ENCODE measurements at regions not wholly inside any gene's neighbourhood (a gene's known extent, or its start where the extent isn't known, plus 50 kb on each side); places are given as distances from the start of the nearest gene placed in this dataset.

DNA sequence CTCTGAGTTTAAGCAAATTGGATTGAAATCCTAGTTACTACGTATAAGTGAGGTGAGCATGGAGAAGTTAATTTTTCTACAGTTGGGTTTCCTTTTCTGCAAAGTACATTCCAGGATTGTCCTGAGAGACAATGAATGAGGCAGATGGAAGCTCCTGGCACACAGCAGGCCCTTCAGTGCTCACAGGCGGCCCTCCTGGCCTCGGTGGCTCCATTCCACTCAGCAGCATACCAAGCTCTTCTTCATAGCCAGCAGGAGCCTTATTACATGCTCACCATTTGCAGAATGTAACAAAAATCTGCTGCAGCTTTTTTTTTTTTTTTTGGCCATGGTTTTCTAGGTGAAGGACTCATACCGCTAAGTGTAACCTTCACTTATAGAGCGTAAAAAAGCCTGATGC lies 113.2 kb upstream of the FAM9B start:
- TF ChIP-seq CTCF (IDR thresholded peaks at IDR 0.05; ENCODE audit: low read depth, low read length) (no peak), EZH2phosphoT487 (IDR thresholded peaks at IDR 0.05; ENCODE audit: low read depth) (no peak)
